SK-N-SH (cell line): ENCODE measurements at regions not wholly inside any gene's neighbourhood (a gene's known extent, or its start where the extent isn't known, plus 50 kb on each side); places are given as distances from the start of the nearest gene placed in this dataset.

Experiments used
- CTCF ChIA-PET: fragments of 300-600, 350-600 bp; formaldehyde crosslinking; extraction: SDS; loops from one replicate; lab custom pipeline; 2021; lab: Yijun Ruan, JAX
- POLR2A ChIA-PET: fragments of 350-600 bp; sonication (Branson Sonifier 250); formaldehyde crosslinking; extraction: SDS; loops from one replicate; lab custom pipeline; 2020; ENCODE audit warnings: antibody characterized with exemption, inconsistent platforms; lab: Yijun Ruan, JAX
- DNase-seq: peaks from one replicate; pipeline ENCODE4 v3.0.0; 2012
- H2AFZ ChIP-seq: fragments of 200-600 bp; sonication (generic); 2 replicates; pipeline ENCODE4 v1.8.1; 2016; ENCODE audit warnings: antibody characterized with exemption, mild to moderate bottlenecking, low read depth
- H3F3A ChIP-seq: fragments of 200-600 bp; sonication (generic); replicated peaks from 2 replicates; pipeline ENCODE3; 2016; ENCODE audit warnings: antibody characterized with exemption, mild to moderate bottlenecking; ENCODE audit not compliant: insufficient read depth
- H3K27ac ChIP-seq, 2 experiments: fragments of 200-500 bp in 1 of 2; fragments of 200-600 bp in 1 of 2; sonication (Bioruptor generic) in 1 of 2; sonication (generic), shearing (Covaris generic) in 1 of 2; 2 replicates each; pipeline versions ENCODE4 v1.5.1 to v1.6.1; 2014 to 2016; ENCODE audit warnings: low read depth in 2 of 2, inconsistent platforms in 1 of 2, low read length in 1 of 2, mild to moderate bottlenecking in 1 of 2, mixed read lengths in 1 of 2
- H3K27me3 ChIP-seq: fragments of 200-600 bp; sonication (generic), shearing (Covaris generic); 2 replicates; pipeline ENCODE4 v1.6.1; 2016; ENCODE audit warnings: mixed run types; ENCODE audit not compliant: insufficient read depth
- H3K36me3 ChIP-seq, 2 experiments: fragments of 200-500 bp in 1 of 2; fragments of 200-600 bp in 1 of 2; sonication (Bioruptor generic) in 1 of 2; sonication (generic) in 1 of 2; replicated peaks in 1 of 2; 2 replicates each; pipeline versions ENCODE3 to v1.5.1; 2014 to 2016; ENCODE audit warnings: low read length in 1 of 2, mild to moderate bottlenecking in 1 of 2; ENCODE audit not compliant: insufficient read depth in 2 of 2, control insufficient read depth in 1 of 2
- H3K4me1 ChIP-seq, 2 experiments: fragments of 200-500 bp in 1 of 2; fragments of 200-600 bp in 1 of 2; sonication (Bioruptor generic) in 1 of 2; sonication (generic), shearing (Covaris generic) in 1 of 2; 2 replicates each; pipeline versions ENCODE4 v1.5.1 to v1.6.1; 2014 to 2016; ENCODE audit warnings: low read depth in 1 of 2, low read length in 1 of 2, mixed run types in 1 of 2; ENCODE audit not compliant: insufficient read depth in 2 of 2, control insufficient read depth in 1 of 2
- H3K4me2 ChIP-seq: fragments of 200-600 bp; sonication (generic), shearing (Covaris generic); 2 replicates; pipeline ENCODE4 v1.6.1; 2017; ENCODE audit warnings: mixed run types
- H3K4me3 ChIP-seq, 2 experiments: fragments of 200-500 bp in 1 of 2; fragments of 200-600 bp in 1 of 2; sonication (Bioruptor generic) in 1 of 2; sonication (generic), shearing (Covaris generic) in 1 of 2; 2 replicates each; pipeline versions ENCODE4 v1.5.1 to v1.8.1; 2014 to 2016; ENCODE audit warnings: low read depth in 2 of 2, inconsistent platforms in 1 of 2, low read length in 1 of 2, mild to moderate bottlenecking in 1 of 2, mixed read lengths in 1 of 2, moderate library complexity in 1 of 2
- H3K79me2 ChIP-seq: fragments of 200-600 bp; sonication (generic); 2 replicates; pipeline ENCODE4 v1.8.1; 2017; ENCODE audit warnings: mild to moderate bottlenecking; ENCODE audit not compliant: insufficient read depth
- H3K9ac ChIP-seq: fragments of 200-600 bp; sonication (generic); 2 replicates; pipeline ENCODE4 v1.6.1; 2017; ENCODE audit warnings: mixed run types
- H3K9me2 ChIP-seq: fragments of 200-600 bp; sonication (generic); 2 replicates; pipeline ENCODE4 v1.6.1; 2017; ENCODE audit warnings: mixed run types
- H3K9me3 ChIP-seq: fragments of 200-600 bp; sonication (generic); 2 replicates; pipeline ENCODE4 v1.6.1; 2017; ENCODE audit warnings: mixed run types, mild to moderate bottlenecking, moderate library complexity
- H4K20me1 ChIP-seq: fragments of 200-600 bp; sonication (generic); 2 replicates; pipeline ENCODE4 v1.6.1; 2017; ENCODE audit warnings: mild to moderate bottlenecking, mixed run types; ENCODE audit not compliant: insufficient read depth
- EZH2phosphoT487 ChIP-seq: fragments of 200-600 bp; sonication (generic); IDR thresholded peaks from 2 replicates; pipeline ENCODE4 v1.6.1; 2017; ENCODE audit warnings: low read depth, mixed run types, mild to moderate bottlenecking, antibody characterized with exemption, moderate library complexity, borderline replicate concordance
- FOXJ3 ChIP-seq: sonication (generic); formaldehyde crosslinking; IDR thresholded peaks from 2 replicates; pipeline ENCODE4 v1.5.1; 2020; ENCODE audit warnings: mild to moderate bottlenecking, missing genetic modification reagents
- GABPA ChIP-seq: IDR thresholded peaks from 2 replicates; pipeline ENCODE4 v1.4.0; 2012; ENCODE audit warnings: low read depth, mild to moderate bottlenecking
- JUND ChIP-seq: IDR thresholded peaks from 2 replicates; pipeline ENCODE4 v1.4.0; 2012
- MEF2A ChIP-seq: IDR thresholded peaks from 2 replicates; pipeline ENCODE4 v1.4.0; 2012; ENCODE audit warnings: low read depth, borderline replicate concordance
- NRF1 ChIP-seq: IDR thresholded peaks from 2 replicates; pipeline ENCODE4 v1.6.1; 2012; ENCODE audit warnings: low read depth, mild to moderate bottlenecking, low read length
- RAD21 ChIP-seq: IDR thresholded peaks from 2 replicates; pipeline ENCODE4 v1.6.1; 2012; ENCODE audit warnings: mild to moderate bottlenecking, low read length
- SIN3A ChIP-seq: IDR thresholded peaks from 2 replicates; pipeline ENCODE4 v1.6.1; 2012; ENCODE audit warnings: low read depth, mild to moderate bottlenecking, low read length, moderate library complexity, borderline replicate concordance
- WGBS: methylation state at CpG from one replicate; pipeline ENCODE4 v1.1.6; 2017; ENCODE audit warnings: low lambda C conversion rate; 5-methylcytosine and 5-hydroxymethylcytosine counted together
- TF ChIP-seq, protein P1 (sequence below): IDR thresholded peaks from 2 replicates; pipeline ENCODE4 v1.4.0; 2012; ENCODE audit warnings: low read depth, borderline replicate concordance
- TF ChIP-seq, protein P2 (sequence below): IDR thresholded peaks from 2 replicates; pipeline ENCODE4; 2012

DNA sequence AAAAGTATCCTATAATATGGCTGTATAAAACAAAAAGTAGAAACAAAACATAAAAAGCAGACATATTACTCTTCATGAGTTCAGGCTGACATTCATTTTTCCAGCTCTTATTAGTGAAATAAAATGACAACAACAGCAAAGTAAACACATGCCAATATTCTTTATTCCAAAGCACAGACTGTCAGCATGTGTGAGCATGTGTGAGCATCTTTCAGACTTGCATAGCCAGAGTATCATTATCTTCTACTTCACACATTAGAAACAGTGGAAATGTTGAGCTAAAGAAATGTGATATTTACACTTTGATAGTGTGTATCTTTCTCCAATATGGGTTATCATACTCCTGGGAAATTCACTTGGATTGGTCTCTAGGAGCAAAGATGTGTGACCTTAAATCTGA, 476.6 kb upstream of the TMEM132C start (continued):
- TF ChIP-seq, protein P1, sequence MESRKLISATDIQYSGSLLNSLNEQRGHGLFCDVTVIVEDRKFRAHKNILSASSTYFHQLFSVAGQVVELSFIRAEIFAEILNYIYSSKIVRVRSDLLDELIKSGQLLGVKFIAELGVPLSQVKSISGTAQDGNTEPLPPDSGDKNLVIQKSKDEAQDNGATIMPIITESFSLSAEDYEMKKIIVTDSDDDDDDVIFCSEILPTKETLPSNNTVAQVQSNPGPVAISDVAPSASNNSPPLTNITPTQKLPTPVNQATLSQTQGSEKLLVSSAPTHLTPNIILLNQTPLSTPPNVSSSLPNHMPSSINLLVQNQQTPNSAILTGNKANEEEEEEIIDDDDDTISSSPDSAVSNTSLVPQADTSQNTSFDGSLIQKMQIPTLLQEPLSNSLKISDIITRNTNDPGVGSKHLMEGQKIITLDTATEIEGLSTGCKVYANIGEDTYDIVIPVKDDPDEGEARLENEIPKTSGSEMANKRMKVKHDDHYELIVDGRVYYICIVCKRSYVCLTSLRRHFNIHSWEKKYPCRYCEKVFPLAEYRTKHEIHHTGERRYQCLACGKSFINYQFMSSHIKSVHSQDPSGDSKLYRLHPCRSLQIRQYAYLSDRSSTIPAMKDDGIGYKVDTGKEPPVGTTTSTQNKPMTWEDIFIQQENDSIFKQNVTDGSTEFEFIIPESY: no peak
- TF ChIP-seq NRF1 (no peak), SIN3A (no peak), GABPA (no peak), FOXJ3 (CRISPR knock-in tag) (no peak)
- TF ChIP-seq, protein P2, sequence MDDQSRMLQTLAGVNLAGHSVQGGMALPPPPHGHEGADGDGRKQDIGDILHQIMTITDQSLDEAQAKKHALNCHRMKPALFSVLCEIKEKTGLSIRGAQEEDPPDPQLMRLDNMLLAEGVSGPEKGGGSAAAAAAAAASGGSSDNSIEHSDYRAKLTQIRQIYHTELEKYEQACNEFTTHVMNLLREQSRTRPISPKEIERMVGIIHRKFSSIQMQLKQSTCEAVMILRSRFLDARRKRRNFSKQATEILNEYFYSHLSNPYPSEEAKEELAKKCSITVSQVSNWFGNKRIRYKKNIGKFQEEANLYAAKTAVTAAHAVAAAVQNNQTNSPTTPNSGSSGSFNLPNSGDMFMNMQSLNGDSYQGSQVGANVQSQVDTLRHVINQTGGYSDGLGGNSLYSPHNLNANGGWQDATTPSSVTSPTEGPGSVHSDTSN: no peak

DNA sequence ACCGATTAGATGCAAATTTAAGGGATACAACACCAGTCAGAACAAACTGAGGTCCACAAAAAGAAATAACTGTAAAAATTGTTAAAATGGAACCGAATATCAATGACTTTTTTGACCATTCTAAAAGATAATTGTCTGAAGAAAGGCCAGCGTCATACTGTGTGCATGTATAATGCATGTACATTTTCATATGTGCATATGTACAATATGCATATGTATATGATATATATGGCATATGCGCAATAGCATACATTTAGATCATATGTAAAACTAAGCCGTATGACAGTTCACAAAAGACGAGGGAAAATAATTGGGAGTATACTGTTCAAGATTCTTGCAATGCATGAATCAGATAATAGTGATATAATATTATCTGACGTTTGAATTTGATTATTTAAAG, 475.8 kb upstream of the TMEM132C start:
- Histone ChIP-seq H3K27ac (no peak overlapping the region), H3K9ac (no peak overlapping the region), H3K36me3 (no peaks in the 10 kb centered on the region), H4K20me1 (no peaks in the 10 kb centered on the region), H3K4me3 (no peak overlapping the region), H3F3A (no peaks in the 10 kb centered on the region), H3K79me2 (no peaks in the 10 kb centered on the region)
- no peak for DNase-seq
- POLR2A ChIA-PET: no interaction called here
- TF ChIP-seq MEF2A (no peak), RAD21 (no peak)
- TF ChIP-seq, all 33 proteins: peak for 0
- Histone ChIP-seq H3K4me2 (no peak overlapping the region), H3K9me2 (no peaks in the 10 kb centered on the region), H3K9me3 (no peaks in the 10 kb centered on the region), H3K4me1 (no peaks in the 10 kb centered on the region), H2AFZ (no peak overlapping the region), H3K27me3 (no peaks in the 10 kb centered on the region)
- WGBS: 35% methylated on average over 7 of the region's 7 CpGs
- CTCF ChIA-PET: no interaction called here

DNA sequence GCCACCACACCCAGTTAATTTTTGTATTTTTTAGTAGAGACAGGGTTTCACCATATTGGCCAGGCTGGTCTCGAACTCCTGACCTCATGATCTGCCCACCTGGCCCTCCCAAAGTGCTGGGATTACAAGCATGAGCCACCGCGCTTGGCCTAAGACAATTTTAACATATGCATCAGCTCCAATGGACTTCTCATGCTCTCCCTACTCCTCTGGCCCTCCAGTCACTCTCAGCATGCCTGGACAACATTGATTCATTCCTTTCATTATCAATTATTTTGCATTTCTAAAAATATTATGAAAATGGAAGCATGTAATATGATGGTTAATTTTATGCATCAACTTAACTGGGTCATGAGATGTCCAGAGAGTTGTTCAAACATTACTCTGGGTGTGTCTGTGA, 469.1 kb upstream of the TMEM132C start:
- Histone ChIP-seq H3K27ac (no peak overlapping the region), H3K4me2 (no peak overlapping the region), H3K4me1 (no peaks in the 10 kb centered on the region), H3F3A (no peaks in the 10 kb centered on the region), H3K36me3 (no peaks in the 10 kb centered on the region), H3K9me3 (no peaks in the 10 kb centered on the region), H3K79me2 (no peaks in the 10 kb centered on the region), H4K20me1 (no peaks in the 10 kb centered on the region), H3K9ac (no peak overlapping the region), H3K4me3 (no peak overlapping the region), H2AFZ (no peak overlapping the region), H3K9me2 (no peaks in the 10 kb centered on the region), H3K27me3 (no peaks in the 10 kb centered on the region)
- 53% methylated on average over 3 of the region's 3 CpGs for WGBS
- TF ChIP-seq EZH2phosphoT487: no peak
- TF ChIP-seq JUND: no peak
- no peak for DNase-seq
- ChIA-PET CTCF (interaction anchor here (1.2 kb wide), 1 partner anchor 121 kb away, joined by 3 read pairs; no protein-coding TSS in a partner anchor), POLR2A (no interaction called here)
